HG03135 (cell line): ENCODE measurements at regions not wholly inside any gene's neighbourhood (a gene's known extent, or its start where the extent isn't known, plus 50 kb on each side); places are given as distances from the start of the nearest gene placed in this dataset.

Experiments used
- ATAC-seq: cut with Tn5 transposase; IDR thresholded peaks from one replicate; pipeline ENCODE4 v1.9.1; 2021; ENCODE audit warnings: mild to moderate bottlenecking, moderate library complexity; ENCODE audit not compliant: unreplicated experiment

DNA sequence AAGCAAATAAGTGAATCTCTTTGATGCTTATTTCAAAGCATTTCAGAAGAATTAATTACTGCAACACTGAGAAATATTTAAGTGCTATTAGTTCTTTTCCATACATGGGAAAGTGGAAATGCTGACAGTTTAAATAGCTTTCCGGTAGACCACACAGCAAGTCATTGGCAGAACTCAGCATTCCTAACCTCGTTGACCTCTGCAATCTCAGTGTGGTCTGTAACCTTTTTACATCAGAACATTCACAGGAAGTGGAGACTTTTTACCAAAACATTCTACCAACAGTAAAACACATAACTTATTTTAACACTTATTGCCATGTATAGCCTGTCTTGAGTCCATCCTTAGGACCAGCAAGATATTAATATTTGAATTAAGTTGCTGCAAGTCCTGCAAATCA, 249.5 kb upstream of the DCN start:
- ATAC-seq, result no peak

DNA sequence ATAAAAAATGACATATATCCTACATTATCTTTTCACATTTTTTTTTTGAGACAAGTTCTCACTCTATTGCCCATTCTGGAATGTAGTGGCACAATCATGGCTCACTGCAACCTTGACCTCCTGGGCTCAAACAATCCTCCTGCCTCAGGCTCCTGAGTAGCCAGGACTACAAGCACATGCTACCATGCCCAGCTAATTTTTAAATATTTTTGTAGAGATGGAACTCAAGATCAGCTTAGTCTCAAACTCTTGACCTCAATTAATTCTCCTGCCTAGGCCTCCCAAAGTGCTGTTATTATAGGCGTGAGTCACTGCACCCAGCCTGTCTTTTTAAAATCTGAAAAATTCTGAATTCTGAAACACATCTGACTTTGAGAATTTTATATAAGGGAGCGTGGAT, 241.9 kb upstream of the DCN start:
- no peak for ATAC-seq

DNA sequence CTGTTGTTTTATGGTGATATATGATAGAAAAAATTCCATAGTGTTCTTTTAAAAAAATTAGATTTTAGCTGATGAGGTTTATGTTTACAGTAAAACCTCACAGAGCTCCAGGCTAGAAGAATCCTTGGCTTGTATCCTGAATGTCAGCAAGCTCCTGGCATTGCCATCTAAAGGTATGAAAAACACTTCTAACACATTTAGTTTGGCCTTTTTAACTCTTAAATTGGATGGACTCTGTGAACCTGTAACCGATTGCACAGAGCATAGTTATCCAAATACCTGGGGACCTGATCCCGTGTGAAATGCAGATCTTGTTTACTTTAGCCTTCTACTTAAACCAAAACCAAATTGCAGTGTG, 241.1 kb upstream of the DCN start:
- no peak for ATAC-seq

DNA sequence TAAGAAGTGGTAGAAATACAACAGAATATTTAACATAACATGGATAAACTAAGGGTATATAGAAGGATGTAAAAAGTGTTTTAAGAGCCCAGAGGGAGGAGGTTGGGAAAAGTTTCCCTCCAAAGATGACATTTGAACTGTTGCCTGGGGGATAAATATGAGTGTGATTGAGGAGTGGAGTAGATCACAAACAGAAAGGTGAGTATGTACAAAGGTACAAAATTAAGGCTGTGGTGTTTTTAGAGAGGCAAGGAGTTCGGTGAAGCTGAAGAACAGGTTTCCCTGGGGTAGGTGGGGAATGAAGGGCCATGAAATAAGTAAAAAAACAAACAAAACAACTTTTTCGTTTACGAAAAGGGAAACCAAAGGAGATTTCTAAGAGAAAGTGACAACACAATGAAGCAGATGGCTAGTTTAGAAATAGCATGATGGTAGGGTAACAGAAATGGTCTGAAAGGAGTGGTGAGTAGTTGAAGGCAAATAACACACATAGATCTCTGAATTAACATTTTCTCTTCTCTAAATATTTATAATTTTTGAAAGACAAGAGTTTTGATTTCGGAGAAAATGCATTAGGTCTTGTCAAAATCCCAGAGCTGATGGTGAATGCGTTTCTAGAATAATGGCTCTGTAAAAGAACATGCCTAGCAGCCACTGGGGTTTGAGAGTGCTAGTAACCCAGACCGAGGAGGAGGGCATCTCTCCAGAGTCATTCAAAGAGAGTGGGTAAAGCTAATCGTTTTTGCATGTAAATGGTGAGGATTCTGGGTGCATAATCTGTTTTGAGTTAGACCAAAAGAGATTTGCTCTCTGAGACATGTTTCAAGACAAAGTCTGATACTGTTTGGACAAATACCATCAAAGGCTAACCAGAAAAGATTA, 240.4 kb upstream of the DCN start:
- no peak for ATAC-seq

DNA sequence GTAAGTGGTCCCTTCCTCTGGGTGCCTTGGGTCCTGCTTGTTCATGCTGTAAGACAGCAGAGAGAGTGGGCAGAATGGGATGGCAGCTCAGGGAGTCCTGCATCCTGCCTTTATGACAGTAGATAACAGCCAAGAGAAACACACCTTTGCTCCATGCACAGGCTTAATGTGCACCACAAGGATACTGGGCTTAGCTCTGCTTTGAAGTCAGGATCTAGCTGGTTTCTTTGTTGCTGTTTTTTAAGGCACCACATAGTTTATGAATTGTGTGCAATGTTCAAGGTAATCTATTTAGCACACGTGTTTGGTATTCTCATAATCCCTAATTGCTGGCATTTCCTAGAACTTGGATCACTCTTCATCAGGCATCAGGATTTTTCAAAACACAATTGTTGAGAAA, 239.5 kb upstream of the DCN start:
- no peak for ATAC-seq

DNA sequence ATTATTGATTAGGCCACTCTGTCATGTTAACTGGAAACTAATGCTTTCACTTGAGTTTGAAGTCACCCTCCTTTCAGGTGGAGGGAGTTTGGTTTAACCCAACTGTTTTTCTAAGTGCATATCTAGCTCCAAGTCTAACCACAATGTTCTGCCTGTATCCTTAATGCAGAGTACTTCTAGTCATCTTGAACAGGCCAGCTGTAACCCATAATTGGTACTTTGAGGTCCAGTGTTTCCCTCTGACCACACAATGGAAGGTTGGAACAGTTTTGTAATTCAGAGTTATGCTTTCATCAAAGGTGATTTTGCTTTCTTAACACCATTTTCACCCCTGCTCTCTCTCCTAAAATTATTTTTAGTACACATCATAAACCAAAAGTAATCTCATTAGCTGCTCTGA, 237.2 kb upstream of the DCN start:
- no peak for ATAC-seq

DNA sequence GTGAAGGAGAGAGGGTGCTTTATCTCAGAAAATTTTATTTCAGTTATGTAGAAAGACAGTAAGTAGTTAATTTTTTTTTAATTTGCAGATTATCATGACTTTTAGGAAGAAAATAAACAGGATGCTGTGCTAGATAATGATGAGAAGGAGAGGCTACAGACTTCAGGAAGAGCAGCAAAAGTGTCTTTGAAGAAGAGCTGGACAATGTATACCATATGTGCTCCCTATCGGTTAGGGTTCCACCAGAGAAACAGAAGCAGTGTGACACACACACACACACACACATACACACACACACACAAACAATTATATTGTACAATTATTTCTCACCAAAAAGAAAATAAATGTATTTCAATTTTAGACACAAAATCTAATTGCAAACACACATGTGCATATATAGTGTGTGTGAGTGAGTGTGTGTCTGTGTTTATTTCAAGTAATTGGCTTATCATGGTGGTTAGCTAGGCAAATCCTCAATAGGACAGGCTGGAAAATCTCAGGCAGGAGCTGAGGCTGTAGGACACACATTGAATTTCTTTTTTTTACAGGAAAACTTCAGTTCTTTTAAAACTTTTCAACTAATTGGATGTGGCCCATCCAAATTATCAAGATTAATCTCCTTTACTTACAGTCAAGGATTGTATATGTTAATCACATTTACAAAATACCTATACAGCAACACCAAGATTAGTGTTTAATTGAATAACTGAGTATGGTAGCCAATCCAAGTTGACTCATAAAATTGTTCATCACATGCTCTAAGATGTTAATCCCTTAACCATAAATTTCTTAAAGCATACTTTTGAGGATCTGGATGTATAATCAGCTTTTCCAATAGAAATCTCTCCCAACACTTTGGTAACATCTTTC, 235.8 kb upstream of the DCN start:
- ATAC-seq, result no peak

DNA sequence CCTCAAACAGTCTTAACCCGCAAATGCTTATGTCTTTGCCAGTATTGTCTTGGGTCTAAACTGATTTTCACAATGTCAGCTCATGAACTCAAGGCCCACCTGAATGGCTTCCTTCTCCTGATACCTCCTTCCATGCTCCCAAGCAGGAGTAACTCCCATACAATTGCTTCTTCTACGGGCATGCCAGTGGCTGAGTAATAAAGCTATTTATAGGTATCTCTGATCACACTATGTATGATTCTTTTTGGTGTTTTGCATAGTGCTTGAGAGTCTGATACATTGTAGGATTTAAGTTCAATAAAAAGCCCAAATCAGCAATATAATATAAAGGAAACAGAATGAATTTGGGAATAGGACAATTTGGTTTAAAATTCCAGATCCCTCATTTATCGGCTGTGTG, 235.0 kb upstream of the DCN start:
- ATAC-seq, result no peak

DNA sequence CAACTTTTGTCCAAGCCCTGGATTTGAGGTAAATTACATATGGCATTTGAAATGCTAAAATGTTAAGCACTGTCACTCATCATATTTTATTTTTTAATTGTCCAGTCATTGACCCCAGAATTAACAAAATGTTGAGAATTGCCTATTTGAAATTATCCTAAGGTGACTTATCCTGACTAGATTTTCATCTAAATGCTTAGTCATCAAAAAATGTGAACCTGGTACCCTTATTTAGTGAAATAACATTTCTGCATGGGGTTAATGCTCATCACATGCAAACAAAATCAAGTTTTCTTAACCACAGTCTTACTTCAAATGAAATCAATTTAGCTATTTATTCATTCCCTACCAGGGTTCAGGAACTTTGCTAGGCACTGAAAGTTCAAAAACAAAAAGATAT, 232.0 kb upstream of the DCN start:
- ATAC-seq, result no peak

DNA sequence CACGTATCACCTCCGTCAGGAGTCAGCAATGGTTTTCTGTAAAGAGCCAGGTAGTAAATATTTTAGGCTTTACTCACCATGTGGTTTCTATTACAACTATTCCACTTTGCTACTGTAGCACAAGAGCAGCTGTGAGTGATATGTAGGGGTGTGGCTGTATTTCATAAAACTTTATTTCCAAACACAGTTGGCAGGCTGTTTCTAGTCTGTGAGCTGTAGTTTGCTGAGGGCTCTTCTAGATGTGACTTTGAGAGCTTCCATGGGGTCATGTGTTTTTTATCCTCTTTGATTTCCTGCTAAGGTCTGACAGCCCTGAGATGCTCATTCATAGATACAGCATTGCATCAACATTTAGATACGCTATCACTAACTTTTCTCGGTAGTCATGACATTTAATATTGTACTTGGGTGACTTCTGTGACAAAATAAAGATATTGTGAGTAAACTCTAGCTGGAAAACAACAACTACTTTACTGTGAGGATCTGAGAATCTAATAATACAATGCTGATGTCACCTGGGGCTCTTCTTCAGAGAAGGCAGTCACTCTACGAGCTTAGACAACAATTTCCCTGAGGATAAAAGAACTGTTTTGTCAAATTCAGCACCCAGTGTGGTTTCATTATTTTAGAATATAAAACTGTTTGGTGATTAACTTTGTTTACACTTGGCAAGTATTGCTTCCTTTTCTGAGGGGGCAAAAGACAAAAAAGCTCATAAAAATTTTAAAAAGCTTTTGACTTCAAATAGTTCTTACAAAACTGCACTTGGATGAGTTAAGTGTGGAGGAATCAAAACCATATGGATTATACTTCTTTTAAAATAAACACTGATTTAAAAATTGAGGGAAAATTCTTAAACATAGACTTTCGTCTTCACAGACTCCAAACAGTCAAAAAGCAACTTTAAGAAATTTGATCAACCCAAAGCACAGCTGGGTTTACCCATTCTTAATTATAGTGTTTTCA, 231.2 kb upstream of the DCN start:
- no peak for ATAC-seq

DNA sequence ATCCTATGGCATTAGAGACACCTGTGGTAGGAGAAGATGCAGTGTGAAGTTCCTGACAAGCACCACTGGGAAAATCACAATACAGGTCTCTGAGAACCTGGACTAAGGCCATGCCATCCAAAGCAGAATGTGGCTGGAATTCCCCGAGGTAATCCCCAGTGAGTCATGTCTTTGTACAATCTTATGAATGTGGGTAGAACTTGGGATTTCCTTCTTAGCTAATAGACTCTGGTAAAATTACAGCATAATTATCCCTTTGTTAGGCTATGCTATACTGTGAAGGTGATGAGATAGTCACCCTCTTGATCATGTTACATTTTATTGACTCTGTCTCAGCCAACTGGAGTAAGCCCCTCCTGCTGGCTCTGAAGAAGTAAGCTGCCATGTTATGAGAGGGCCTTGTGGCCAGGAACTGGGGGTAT, 224.3 kb upstream of the DCN start:
- ATAC-seq, result no peak

DNA sequence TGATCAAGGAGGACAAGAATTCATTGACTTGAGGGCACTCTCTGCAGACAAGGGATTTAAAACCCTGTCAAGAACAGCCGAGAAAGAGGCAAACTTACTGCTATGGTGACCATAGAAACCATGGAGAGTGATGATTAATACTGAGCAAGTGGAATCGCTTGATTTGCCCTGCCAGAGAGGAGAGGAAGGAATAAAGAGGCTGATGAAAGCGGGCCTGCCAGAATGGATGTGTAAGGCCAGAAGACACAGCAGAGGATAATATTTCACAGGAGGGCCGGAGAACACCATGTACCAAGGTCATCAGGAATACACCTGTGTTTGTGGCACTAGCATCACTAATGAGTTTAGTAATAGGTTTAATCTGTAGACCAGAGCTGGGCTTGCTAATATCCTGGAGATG, 221.8 kb upstream of the DCN start:
- no peak for ATAC-seq

DNA sequence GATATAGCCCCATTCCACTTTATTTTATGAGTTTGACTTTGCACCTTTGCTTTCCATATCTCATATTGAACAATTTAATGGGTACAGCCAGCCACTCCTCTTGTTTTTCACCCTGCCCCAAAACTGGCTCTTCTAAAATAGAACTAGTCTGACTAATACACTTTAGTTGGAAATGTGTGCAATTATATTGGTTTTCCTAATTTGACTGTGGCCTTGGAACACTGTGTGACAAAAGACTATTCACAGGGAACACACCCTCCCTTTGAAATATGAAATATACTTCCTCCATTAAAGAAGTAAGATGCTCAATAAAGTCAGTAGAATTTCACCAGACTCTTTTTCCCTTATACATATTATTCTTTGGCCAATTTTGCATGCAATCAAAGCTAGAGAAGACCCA, 218.6 kb upstream of the DCN start:
- ATAC-seq, result no peak

DNA sequence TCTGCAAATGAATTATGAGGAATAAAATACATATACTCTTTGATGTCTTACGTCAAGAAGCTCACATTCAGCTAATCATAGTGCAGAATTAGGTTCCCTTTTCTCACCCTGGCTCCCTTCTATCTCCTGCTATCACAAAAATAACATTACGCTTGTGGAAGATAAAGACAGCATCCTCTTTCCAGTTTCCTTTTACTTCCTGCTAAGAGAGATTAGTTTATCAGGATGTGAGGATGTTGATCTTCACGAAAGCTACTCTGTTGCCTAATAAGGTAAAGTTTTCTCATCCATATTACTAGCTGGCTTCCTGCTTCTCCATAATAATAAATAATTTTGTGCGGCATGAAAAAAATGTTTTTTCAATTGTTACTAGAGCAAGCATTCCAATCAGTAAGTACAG, 217.7 kb upstream of the DCN start:
- ATAC-seq, result no peak

DNA sequence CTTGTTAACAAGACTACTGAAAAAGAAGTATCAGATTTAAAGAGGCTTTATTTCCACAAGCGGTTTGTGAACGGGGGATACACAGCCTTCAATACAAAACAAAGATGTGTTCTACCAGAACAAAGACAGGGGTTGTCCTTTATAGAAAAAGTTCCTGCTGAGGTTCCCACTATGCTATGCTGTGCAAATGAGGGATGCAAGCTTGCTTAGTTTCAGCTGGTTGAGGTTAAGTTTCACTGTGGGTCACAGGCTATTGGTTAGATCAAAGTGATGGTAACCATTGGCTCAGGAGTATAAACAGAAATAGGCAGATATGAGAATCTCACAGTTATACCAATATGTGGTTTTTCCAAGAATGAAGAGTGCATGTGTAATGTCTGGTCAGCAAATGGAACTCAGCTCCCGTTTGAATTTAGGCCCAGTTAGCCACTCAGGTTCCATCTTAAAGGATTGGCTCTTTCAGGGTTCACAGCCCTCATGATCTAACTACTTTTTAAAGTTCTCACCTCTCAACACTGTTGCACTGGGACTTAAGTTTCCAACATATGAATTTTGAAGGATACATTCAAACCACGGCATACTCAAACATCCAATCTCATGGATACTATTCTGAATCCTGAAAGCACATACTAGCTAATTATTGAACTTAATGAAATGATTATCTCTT, 215.4 kb upstream of the DCN start:
- no peak for ATAC-seq

DNA sequence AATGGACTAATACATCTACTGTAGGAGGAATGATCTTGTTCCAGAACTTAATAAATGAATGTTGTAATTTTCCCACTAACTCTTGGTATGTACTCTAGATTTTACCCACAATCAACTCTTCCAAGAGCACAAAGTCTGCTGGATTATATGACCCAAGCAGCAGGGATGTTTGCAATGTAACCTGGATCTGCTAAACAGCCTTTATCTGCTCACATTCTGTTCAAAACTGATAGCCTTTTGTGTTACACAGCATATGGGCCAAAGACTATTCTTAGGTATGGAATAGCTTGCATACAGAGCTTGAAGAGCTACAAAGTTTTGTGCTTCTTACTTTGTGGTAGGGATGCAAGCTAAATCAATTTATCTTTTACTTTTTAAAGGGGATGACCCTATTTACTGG, 213.7 kb upstream of the DCN start:
- no peak for ATAC-seq

DNA sequence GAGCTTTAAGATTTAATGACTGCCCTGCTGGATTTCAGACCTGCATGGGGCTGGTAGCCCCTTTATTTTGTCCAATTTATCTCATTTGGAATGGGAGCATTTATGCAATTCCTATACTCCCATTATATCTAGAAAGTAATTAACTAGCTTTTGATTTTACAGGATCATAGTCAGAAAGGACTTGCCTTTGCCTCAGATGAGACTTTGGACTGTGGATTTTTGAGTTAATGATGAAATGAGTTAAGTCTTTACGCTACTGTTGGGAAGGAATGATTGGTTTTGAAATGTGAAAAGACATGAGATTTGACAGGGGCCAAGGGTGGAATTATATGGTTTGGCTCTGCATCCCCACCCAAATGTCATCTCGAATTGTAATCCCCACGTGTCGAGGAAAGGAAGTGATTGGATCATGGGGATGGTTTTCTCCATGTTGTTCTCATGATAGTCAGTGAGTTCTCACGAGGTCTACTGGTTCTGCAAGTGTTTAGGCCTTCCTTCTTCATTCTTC, 213.1 kb upstream of the DCN start:
- ATAC-seq, result no peak

DNA sequence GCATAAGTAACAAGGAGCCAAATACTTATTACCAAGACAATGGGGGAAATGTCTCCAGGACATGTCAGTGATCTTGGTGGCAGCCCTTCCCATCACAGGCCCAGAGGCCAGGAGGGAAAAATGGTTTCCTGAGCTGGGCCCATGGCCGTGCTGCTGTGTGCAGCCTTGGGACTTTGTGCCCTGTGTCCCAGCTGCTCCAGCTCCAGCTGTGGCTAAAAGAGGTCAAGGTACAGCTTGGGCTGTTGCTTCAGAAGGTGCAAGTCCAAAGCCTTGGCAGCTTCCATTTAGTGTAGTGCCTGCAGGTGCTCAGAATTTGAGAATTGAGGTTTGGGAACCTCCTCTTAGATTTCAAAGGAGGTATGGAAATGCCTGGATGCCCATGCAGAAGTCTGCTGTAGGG, 212.3 kb upstream of the DCN start:
- no peak for ATAC-seq

DNA sequence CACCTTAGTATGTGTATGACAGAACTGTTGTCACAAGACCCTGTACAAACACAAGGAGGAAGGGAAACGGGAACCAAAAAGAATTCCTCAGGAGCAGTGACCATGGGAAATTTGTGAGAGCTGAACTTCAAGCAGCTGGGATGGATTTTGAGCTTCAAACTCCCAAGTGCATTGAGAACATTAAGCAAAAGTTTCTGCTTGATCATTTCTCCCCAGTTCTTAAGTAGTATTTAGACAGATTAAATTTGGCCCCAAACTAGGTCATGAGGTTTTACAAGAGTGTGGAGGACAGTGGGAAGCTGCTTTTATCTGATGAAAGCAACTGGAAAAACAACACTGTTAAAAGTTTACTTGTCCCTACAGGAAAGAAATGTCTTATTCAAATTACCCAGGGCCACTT, 206.0 kb upstream of the DCN start:
- ATAC-seq, result no peak

DNA sequence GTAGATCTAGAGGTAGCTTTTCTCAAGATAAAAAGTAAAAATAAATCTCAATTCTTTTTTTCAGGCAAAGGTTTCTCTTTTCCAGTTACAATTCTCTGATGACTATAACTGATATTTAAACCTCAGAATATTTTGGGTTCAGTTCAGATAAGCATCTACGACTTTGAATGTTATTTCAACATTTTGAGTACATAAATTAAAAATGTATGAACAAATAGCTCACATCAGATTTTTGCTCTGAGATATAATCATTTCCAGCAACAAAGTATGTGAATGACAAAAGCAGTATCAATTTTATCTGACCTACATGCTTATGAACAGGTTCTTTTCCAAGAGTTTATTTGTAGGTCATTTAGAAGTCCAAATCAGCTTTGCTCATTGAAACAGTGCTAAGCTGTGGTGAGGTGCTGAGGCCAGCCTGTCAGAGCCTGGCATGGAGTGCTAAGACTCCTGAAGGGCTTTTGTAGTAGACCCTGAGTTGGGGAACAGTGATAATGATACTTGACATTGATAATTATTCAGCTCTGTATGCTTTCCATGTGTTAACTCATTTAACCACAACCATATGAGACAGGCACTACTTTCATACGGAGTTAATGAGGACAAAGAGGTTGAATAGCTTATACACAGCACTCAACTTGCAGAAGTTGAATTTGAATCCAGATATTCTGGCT, 205.0 kb upstream of the DCN start:
- ATAC-seq, result no peak
